ENCODE measurements at regions not wholly inside any gene's neighbourhood (a gene's known extent, or its start where the extent isn't known, plus 50 kb on each side); places are given as distances from the start of the nearest gene placed in this dataset.

DNA sequence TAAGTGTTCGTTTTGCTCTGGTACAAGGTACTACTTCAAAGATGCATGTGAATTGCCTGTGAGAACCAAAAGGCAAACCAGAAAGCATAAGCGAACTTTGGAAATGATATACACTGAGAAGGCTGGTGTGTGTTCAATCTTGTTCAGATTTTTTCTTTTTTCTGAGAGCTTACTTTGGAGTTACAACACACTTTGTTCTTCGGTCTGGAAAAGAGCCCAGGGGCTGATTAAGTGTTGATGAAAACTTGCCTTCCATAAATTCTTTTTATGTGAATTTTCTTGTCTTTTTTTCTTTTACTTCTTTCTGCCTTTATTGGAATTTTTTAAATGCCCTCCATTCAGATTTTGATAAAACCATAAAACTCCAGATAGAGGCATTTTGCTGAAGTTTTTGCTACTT lies 395.1 kb upstream of the SASH1 start:
- H3K4me2 ChIP-seq (ENCODE audit: low read length), result no peak overlapping the region
- no peak overlapping the region for H3K9ac ChIP-seq (ENCODE audit: low read length)
- TF ChIP-seq, protein P1, sequence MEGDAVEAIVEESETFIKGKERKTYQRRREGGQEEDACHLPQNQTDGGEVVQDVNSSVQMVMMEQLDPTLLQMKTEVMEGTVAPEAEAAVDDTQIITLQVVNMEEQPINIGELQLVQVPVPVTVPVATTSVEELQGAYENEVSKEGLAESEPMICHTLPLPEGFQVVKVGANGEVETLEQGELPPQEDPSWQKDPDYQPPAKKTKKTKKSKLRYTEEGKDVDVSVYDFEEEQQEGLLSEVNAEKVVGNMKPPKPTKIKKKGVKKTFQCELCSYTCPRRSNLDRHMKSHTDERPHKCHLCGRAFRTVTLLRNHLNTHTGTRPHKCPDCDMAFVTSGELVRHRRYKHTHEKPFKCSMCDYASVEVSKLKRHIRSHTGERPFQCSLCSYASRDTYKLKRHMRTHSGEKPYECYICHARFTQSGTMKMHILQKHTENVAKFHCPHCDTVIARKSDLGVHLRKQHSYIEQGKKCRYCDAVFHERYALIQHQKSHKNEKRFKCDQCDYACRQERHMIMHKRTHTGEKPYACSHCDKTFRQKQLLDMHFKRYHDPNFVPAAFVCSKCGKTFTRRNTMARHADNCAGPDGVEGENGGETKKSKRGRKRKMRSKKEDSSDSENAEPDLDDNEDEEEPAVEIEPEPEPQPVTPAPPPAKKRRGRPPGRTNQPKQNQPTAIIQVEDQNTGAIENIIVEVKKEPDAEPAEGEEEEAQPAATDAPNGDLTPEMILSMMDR (IDR thresholded peaks at IDR 0.05; ENCODE audit: low read length), result no peak
- no peak for TF ChIP-seq EZH2 (IDR thresholded peaks at IDR 0.05; ENCODE audit: borderline replicate concordance, low read length)
- H3K79me2 ChIP-seq (ENCODE audit: insufficient read depth, low read length), result no peaks in the 10 kb centered on the region
- H3F3A ChIP-seq (ENCODE audit: insufficient read depth, low read length), result no peaks in the 10 kb centered on the region
- H2AFZ ChIP-seq (ENCODE audit: low read length), result no peak overlapping the region
- H3K27ac ChIP-seq (ENCODE audit: low read depth, low read length, poor library complexity, severe bottlenecking), result no peak overlapping the region
- no peaks in the 10 kb centered on the region for H4K20me1 ChIP-seq (ENCODE audit: insufficient read depth, low read length)
- no peaks in the 10 kb centered on the region for H3K36me3 ChIP-seq (ENCODE audit: insufficient read depth, low read length)
- no peaks in the 10 kb centered on the region for H3K4me1 ChIP-seq (ENCODE audit: insufficient read depth, low read length, severe bottlenecking)
- H3K9me2 ChIP-seq (ENCODE audit: low read depth, low read length), result no peaks in the 10 kb centered on the region
- H3K4me3 ChIP-seq (ENCODE audit: low read depth, low read length, poor library complexity, severe bottlenecking), result no peak overlapping the region
- H3K9me3 ChIP-seq (ENCODE audit: low read length), result no peaks in the 10 kb centered on the region
- H3K27me3 ChIP-seq (ENCODE audit: insufficient read depth, low read length), result no peaks in the 10 kb centered on the region

- Histone ChIP-seq H3K9me3 (ENCODE audit: low read length) (no peaks in the 10 kb centered on the region), H3F3A (ENCODE audit: insufficient read depth, low read length) (no peaks in the 10 kb centered on the region), H3K4me3 (ENCODE audit: low read depth, low read length, poor library complexity, severe bottlenecking) (no peak overlapping the region), H3K79me2 (ENCODE audit: insufficient read depth, low read length) (no peaks in the 10 kb centered on the region), H3K4me1 (ENCODE audit: insufficient read depth, low read length, severe bottlenecking) (no peaks in the 10 kb centered on the region), H3K9ac (ENCODE audit: low read length) (no peak overlapping the region), H3K36me3 (ENCODE audit: insufficient read depth, low read length) (no peaks in the 10 kb centered on the region), H4K20me1 (ENCODE audit: insufficient read depth, low read length) (no peaks in the 10 kb centered on the region), H3K27ac (ENCODE audit: low read depth, low read length, poor library complexity, severe bottlenecking) (no peak overlapping the region), H3K9me2 (ENCODE audit: low read depth, low read length) (no peaks in the 10 kb centered on the region), H3K27me3 (ENCODE audit: insufficient read depth, low read length) (no peaks in the 10 kb centered on the region), H3K4me2 (ENCODE audit: low read length) (no peak overlapping the region), H2AFZ (ENCODE audit: low read length) (no peak overlapping the region)
- TF ChIP-seq, protein P1 (IDR thresholded peaks at IDR 0.05; ENCODE audit: low read length), result no peak
- no peak for TF ChIP-seq EZH2 (IDR thresholded peaks at IDR 0.05; ENCODE audit: borderline replicate concordance, low read length)
Observed at GRCh38 chr6:147949981-147950622, 392.5 kb upstream of the SASH1 start.

- no peak overlapping the region for H3K4me3 ChIP-seq (ENCODE audit: low read depth, low read length, poor library complexity, severe bottlenecking)
- H3K27me3 ChIP-seq (ENCODE audit: insufficient read depth, low read length), result no peaks in the 10 kb centered on the region
- H3K36me3 ChIP-seq (ENCODE audit: insufficient read depth, low read length), result no peaks in the 10 kb centered on the region
- H3K9ac ChIP-seq (ENCODE audit: low read length), result no peak overlapping the region
- H3K79me2 ChIP-seq (ENCODE audit: insufficient read depth, low read length), result no peaks in the 10 kb centered on the region
- no peaks in the 10 kb centered on the region for H3K4me1 ChIP-seq (ENCODE audit: insufficient read depth, low read length, severe bottlenecking)
- no peaks in the 10 kb centered on the region for H3K9me2 ChIP-seq (ENCODE audit: low read depth, low read length)
- H2AFZ ChIP-seq (ENCODE audit: low read length), result no peak overlapping the region
- H3K9me3 ChIP-seq (ENCODE audit: low read length), result no peaks in the 10 kb centered on the region
- no peaks in the 10 kb centered on the region for H3F3A ChIP-seq (ENCODE audit: insufficient read depth, low read length)
- H3K4me2 ChIP-seq (ENCODE audit: low read length), result no peak overlapping the region
- TF ChIP-seq EZH2 (IDR thresholded peaks at IDR 0.05; ENCODE audit: borderline replicate concordance, low read length), result no peak
- TF ChIP-seq, protein P1 (IDR thresholded peaks at IDR 0.05; ENCODE audit: low read length), result no peak
- H4K20me1 ChIP-seq (ENCODE audit: insufficient read depth, low read length), result no peaks in the 10 kb centered on the region
- no peak overlapping the region for H3K27ac ChIP-seq (ENCODE audit: low read depth, low read length, poor library complexity, severe bottlenecking)
Observed at GRCh38 chr6:147950623-147950987, 392.0 kb upstream of the SASH1 start.

All from OCI-LY1 (cell line).